Colonic mucosa (tissue), 4 donors: ENCODE measurements at regions not wholly inside any gene's neighbourhood (a gene's known extent, or its start where the extent isn't known, plus 50 kb on each side); places are given as distances from the start of the nearest gene placed in this dataset.

ENCODE experiments used
- DNase-seq: peaks from one replicate; pipeline ENCODE4 v3.0.0-alpha.2; 2020
- H3K27ac ChIP-seq: fragments of 200-600 bp; one replicate; pipeline ENCODE4 v1.8.0; 2021
- H3K27me3 ChIP-seq: fragments of 200-600 bp; one replicate; pipeline ENCODE4 v1.8.0; 2021
- H3K36me3 ChIP-seq: fragments of 200-600 bp; one replicate; pipeline ENCODE4 v1.8.0; 2021
- H3K4me1 ChIP-seq: fragments of 200-600 bp; one replicate; pipeline ENCODE4 v1.8.0; 2021; ENCODE audit warnings: mild to moderate bottlenecking
- H3K4me3 ChIP-seq: fragments of 200-600 bp; one replicate; pipeline ENCODE4 v1.8.0; 2021
- H3K9ac ChIP-seq, 2 donors: one replicate each; pipeline ENCODE4 v1.7.0; 2013; ENCODE audit warnings: control low read depth in 2 of 2, low read depth in 2 of 2, low read length in 2 of 2
- H3K9me3 ChIP-seq: fragments of 200-600 bp; one replicate; pipeline ENCODE4 v1.8.0; 2021
- intact Hi-C: fragments of 100-400 bp; cut with DNase I; formaldehyde crosslinking; loops from one replicate; pipeline ENCODE4 v1.14.1; 2022
- TF ChIP-seq, protein P1 (sequence below): fragments of 200-600 bp; IDR thresholded peaks from one replicate; pipeline ENCODE4 v1.8.0; 2022; ENCODE audit warnings: antibody characterized with exemption, mild to moderate bottlenecking
- donor health status: healthy.
- donor health status: DM: no; HTN: no; CAD: no.
- donor health status: DM: no; HTN: no; CAD: no.

- no peaks in the 10 kb centered on the region for H3K4me1 ChIP-seq
These were observed 52.6 kb upstream of the ATP5MC3 start for GRCh38 chr2:175234153-175234552.

DNA sequence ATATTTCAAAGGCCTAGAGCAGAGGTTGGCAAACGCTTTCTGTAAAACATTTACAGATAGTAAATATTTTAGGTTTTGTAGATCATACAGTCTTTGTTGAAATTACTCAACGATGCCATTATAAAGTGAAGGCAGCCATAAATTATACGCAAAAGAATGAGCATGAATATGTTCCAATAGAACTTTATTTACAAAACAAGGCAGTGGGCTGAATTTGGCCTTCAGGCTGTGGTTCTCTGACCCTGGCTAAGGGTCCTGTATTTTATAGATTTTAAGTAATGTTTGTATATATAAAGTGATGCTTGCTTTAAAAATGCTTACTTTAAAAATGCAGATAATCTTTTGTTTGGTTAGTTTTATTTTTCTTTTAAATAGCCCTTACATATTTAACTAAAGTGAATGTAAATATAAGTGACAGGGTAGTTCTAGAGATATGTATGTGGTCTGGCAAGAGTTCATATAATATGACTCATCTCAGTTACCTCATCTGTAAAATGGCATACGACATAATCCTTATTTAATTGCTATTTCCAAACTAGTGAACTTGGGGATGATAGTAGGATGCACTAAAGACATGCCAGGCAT, 51.7 kb upstream of the ATP5MC3 start:
- Histone ChIP-seq H3K9ac (no peak overlapping the region), H3K9me3 (no peaks in the 10 kb centered on the region), H3K36me3 (no peaks in the 10 kb centered on the region), H3K27me3 (no peaks in the 10 kb centered on the region), H3K4me3 (no peak overlapping the region), H3K27ac (no peak overlapping the region), H3K4me1 (no peaks in the 10 kb centered on the region)
- DNase-seq = no peak
- TF ChIP-seq, protein P1, sequence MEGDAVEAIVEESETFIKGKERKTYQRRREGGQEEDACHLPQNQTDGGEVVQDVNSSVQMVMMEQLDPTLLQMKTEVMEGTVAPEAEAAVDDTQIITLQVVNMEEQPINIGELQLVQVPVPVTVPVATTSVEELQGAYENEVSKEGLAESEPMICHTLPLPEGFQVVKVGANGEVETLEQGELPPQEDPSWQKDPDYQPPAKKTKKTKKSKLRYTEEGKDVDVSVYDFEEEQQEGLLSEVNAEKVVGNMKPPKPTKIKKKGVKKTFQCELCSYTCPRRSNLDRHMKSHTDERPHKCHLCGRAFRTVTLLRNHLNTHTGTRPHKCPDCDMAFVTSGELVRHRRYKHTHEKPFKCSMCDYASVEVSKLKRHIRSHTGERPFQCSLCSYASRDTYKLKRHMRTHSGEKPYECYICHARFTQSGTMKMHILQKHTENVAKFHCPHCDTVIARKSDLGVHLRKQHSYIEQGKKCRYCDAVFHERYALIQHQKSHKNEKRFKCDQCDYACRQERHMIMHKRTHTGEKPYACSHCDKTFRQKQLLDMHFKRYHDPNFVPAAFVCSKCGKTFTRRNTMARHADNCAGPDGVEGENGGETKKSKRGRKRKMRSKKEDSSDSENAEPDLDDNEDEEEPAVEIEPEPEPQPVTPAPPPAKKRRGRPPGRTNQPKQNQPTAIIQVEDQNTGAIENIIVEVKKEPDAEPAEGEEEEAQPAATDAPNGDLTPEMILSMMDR = no peak
- intact Hi-C loops = no loop called here

More at GRCh38 chr2:175234153-175234552, 52.6 kb upstream of the ATP5MC3 start:
- DNase-seq = no peak
- Histone ChIP-seq H3K27me3 (no peaks in the 10 kb centered on the region), H3K4me3 (no peak overlapping the region), H3K27ac (no peak overlapping the region), H3K9ac (no peak overlapping the region), H3K9me3 (no peaks in the 10 kb centered on the region), H3K36me3 (no peaks in the 10 kb centered on the region)
- TF ChIP-seq, protein P1 = no peak
- intact Hi-C loops = no loop called here
